ENCODE measurements at regions not wholly inside any gene's neighbourhood (a gene's known extent, or its start where the extent isn't known, plus 50 kb on each side); places are given as distances from the start of the nearest gene placed in this dataset.

DNA sequence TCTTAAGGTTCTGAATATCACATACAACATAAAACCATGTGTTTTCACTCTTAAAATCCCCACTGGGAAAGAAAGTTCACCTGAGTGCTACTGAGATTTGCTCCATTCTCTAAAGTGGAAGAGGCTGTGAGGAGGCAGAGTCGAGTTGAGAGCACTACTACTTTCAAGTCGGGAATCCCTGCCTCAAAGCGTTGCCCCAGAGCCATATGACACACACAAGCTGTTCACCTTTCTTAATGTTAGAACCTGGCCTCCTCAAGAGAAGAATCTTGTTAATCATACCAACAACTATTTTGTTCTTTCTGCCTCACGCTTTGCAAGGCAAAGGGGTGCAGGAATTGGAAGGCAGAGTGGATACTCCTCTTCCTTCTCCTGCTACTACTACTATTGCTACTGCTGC is 149.7 kb upstream of the DAAM1 start (continued):
- TF ChIP-seq SP1 (CRISPR knock-in tag; conservative IDR thresholded peaks at IDR 0.05) (no peak), ZNF232 (CRISPR knock-in tag; IDR thresholded peaks at IDR 0.05) (no peak), SOX15 (CRISPR knock-in tag; IDR thresholded peaks at IDR 0.05) (no peak), FOXP1 (CRISPR knock-in tag; IDR thresholded peaks at IDR 0.05; ENCODE audit: borderline replicate concordance) (no peak), JAZF1 (CRISPR knock-in tag; IDR thresholded peaks at IDR 0.05) (no peak), EMX1 (CRISPR knock-in tag; IDR thresholded peaks at IDR 0.05) (no peak), NFATC4 (CRISPR knock-in tag; IDR thresholded peaks at IDR 0.05) (no peak)
- TF ChIP-seq, protein P1, sequence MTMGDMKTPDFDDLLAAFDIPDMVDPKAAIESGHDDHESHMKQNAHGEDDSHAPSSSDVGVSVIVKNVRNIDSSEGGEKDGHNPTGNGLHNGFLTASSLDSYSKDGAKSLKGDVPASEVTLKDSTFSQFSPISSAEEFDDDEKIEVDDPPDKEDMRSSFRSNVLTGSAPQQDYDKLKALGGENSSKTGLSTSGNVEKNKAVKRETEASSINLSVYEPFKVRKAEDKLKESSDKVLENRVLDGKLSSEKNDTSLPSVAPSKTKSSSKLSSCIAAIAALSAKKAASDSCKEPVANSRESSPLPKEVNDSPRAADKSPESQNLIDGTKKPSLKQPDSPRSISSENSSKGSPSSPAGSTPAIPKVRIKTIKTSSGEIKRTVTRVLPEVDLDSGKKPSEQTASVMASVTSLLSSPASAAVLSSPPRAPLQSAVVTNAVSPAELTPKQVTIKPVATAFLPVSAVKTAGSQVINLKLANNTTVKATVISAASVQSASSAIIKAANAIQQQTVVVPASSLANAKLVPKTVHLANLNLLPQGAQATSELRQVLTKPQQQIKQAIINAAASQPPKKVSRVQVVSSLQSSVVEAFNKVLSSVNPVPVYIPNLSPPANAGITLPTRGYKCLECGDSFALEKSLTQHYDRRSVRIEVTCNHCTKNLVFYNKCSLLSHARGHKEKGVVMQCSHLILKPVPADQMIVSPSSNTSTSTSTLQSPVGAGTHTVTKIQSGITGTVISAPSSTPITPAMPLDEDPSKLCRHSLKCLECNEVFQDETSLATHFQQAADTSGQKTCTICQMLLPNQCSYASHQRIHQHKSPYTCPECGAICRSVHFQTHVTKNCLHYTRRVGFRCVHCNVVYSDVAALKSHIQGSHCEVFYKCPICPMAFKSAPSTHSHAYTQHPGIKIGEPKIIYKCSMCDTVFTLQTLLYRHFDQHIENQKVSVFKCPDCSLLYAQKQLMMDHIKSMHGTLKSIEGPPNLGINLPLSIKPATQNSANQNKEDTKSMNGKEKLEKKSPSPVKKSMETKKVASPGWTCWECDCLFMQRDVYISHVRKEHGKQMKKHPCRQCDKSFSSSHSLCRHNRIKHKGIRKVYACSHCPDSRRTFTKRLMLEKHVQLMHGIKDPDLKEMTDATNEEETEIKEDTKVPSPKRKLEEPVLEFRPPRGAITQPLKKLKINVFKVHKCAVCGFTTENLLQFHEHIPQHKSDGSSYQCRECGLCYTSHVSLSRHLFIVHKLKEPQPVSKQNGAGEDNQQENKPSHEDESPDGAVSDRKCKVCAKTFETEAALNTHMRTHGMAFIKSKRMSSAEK (CRISPR knock-in tag; IDR thresholded peaks at IDR 0.05; ENCODE audit: borderline replicate concordance) = no peak
- TF ChIP-seq, protein P2, sequence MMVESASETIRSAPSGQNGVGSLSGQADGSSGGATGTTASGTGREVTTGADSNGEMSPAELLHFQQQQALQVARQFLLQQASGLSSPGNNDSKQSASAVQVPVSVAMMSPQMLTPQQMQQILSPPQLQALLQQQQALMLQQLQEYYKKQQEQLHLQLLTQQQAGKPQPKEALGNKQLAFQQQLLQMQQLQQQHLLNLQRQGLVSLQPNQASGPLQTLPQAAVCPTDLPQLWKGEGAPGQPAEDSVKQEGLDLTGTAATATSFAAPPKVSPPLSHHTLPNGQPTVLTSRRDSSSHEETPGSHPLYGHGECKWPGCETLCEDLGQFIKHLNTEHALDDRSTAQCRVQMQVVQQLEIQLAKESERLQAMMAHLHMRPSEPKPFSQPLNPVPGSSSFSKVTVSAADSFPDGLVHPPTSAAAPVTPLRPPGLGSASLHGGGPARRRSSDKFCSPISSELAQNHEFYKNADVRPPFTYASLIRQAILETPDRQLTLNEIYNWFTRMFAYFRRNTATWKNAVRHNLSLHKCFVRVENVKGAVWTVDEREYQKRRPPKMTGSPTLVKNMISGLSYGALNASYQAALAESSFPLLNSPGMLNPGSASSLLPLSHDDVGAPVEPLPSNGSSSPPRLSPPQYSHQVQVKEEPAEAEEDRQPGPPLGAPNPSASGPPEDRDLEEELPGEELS (CRISPR knock-in tag; IDR thresholded peaks at IDR 0.05) = no peak
- TF ChIP-seq, protein P3, sequence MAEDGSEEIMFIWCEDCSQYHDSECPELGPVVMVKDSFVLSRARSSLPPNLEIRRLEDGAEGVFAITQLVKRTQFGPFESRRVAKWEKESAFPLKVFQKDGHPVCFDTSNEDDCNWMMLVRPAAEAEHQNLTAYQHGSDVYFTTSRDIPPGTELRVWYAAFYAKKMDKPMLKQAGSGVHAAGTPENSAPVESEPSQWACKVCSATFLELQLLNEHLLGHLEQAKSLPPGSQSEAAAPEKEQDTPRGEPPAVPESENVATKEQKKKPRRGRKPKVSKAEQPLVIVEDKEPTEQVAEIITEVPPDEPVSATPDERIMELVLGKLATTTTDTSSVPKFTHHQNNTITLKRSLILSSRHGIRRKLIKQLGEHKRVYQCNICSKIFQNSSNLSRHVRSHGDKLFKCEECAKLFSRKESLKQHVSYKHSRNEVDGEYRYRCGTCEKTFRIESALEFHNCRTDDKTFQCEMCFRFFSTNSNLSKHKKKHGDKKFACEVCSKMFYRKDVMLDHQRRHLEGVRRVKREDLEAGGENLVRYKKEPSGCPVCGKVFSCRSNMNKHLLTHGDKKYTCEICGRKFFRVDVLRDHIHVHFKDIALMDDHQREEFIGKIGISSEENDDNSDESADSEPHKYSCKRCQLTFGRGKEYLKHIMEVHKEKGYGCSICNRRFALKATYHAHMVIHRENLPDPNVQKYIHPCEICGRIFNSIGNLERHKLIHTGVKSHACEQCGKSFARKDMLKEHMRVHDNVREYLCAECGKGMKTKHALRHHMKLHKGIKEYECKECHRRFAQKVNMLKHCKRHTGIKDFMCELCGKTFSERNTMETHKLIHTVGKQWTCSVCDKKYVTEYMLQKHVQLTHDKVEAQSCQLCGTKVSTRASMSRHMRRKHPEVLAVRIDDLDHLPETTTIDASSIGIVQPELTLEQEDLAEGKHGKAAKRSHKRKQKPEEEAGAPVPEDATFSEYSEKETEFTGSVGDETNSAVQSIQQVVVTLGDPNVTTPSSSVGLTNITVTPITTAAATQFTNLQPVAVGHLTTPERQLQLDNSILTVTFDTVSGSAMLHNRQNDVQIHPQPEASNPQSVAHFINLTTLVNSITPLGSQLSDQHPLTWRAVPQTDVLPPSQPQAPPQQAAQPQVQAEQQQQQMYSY (CRISPR knock-in tag; IDR thresholded peaks at IDR 0.05) = no peak
- TF ChIP-seq, protein P4, sequence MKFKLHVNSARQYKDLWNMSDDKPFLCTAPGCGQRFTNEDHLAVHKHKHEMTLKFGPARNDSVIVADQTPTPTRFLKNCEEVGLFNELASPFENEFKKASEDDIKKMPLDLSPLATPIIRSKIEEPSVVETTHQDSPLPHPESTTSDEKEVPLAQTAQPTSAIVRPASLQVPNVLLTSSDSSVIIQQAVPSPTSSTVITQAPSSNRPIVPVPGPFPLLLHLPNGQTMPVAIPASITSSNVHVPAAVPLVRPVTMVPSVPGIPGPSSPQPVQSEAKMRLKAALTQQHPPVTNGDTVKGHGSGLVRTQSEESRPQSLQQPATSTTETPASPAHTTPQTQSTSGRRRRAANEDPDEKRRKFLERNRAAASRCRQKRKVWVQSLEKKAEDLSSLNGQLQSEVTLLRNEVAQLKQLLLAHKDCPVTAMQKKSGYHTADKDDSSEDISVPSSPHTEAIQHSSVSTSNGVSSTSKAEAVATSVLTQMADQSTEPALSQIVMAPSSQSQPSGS (CRISPR knock-in tag; IDR thresholded peaks at IDR 0.05; ENCODE audit: borderline replicate concordance, low read depth) = no peak

DNA sequence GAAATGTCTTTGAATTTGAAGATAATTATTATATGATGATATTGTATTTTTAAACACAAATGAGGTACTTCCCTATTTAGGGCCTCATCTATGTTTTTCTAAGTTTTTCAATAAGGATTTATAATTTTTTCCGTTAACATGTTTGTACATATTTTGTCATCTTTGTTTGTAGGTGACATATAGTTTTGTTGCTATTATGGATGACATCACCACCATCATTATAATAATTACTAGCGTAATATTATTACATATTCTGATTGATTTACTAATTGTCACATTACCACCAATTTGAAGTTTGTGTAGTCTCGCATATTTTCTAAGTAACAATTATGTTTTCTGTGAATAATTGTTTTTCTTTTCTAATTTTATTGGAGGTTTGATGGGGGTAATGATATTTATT is 147.2 kb upstream of the DAAM1 start:
- Mint-ChIP-seq H3K4me3 (no peak overlapping the region), H3K27me3 (ENCODE audit: low read depth) (no peaks in the 10 kb centered on the region), H3K4me1 (no peaks in the 10 kb centered on the region), H3K9me3 (peaks cover 13% of the 10 kb centered on the region), H3K27ac (no peak overlapping the region), H3K36me3 (peaks cover under 1% of the 10 kb centered on the region; the same call in 1 of the 2 replicates)
- TF ChIP-seq, protein P5, sequence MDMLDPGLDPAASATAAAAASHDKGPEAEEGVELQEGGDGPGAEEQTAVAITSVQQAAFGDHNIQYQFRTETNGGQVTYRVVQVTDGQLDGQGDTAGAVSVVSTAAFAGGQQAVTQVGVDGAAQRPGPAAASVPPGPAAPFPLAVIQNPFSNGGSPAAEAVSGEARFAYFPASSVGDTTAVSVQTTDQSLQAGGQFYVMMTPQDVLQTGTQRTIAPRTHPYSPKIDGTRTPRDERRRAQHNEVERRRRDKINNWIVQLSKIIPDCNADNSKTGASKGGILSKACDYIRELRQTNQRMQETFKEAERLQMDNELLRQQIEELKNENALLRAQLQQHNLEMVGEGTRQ (CRISPR knock-in tag; IDR thresholded peaks at IDR 0.05) = no peak
- no peak for TF ChIP-seq ZNF138 (CRISPR knock-in tag; conservative IDR thresholded peaks at IDR 0.05)
- POLR2A ChIA-PET = no interaction called here
- DNase-seq (ENCODE audit: low spot score) (no peak), ATAC-seq (no peak)
- CTCF ChIA-PET = interaction anchor here (0.8 kb wide), 1 partner anchor 540 kb away, joined by 3 read pairs; no protein-coding TSS in a partner anchor
